ENCODE measurements at regions not wholly inside any gene's neighbourhood (a gene's known extent, or its start where the extent isn't known, plus 50 kb on each side); places are given as distances from the start of the nearest gene placed in this dataset.

GRCh38 chr5:42148813-42149212, 223.7 kb downstream of the FBXO4 start:
- TF ChIP-seq POLR2AphosphoS5 (IDR thresholded peaks at IDR 0.05; ENCODE audit: low read depth, low read length), result no peak
- no peak for TF ChIP-seq PAX5 (IDR thresholded peaks at IDR 0.05; ENCODE audit: insufficient read depth, low read length, severe bottlenecking)

All from GM12891 (cell line).